ENCODE measurements at regions not wholly inside any gene's neighbourhood (a gene's known extent, or its start where the extent isn't known, plus 50 kb on each side); places are given as distances from the start of the nearest gene placed in this dataset.

- Histone ChIP-seq H3K23ac (ENCODE audit: low read depth, low read length) (no peak overlapping the region), H3K4me1 (ENCODE audit: control insufficient read depth, insufficient read depth, low read length) (no peaks in the 10 kb centered on the region), H2AK9ac (replicated peaks; ENCODE audit: low read depth, low read length, poor library complexity) (no peak overlapping the region), H2BK15ac (ENCODE audit: low read depth, low read length) (no peak overlapping the region), H3K4me3 (ENCODE audit: insufficient read depth, low read depth, low read length) (no peak overlapping the region), H3K9ac (ENCODE audit: low read depth, low read length) (no peak overlapping the region), H3K56ac (ENCODE audit: extremely low read depth, insufficient read depth, low read length) (no peak overlapping the region), H3K36me3 (ENCODE audit: control insufficient read depth, insufficient read depth, low read length) (no peaks in the 10 kb centered on the region), H4K5ac (ENCODE audit: low read depth, low read length) (no peak overlapping the region), H4K20me1 (ENCODE audit: insufficient read depth, low read length) (no peaks in the 10 kb centered on the region), H2BK120ac (ENCODE audit: low read depth, low read length) (no peak overlapping the region), H3K18ac (ENCODE audit: low read depth, low read length) (no peak overlapping the region), H3K4ac (ENCODE audit: low read depth, low read length) (no peak overlapping the region), H2AFZ (replicated peaks; ENCODE audit: low read length, poor library complexity) (no peak overlapping the region), H4K91ac (ENCODE audit: insufficient read depth, low read depth, low read length) (no peak overlapping the region), H2BK20ac (ENCODE audit: low read depth, low read length) (no peak overlapping the region), H2BK5ac (ENCODE audit: low read depth, low read length, poor library complexity, severe bottlenecking) (no peak overlapping the region), H3K4me2 (ENCODE audit: low read depth, low read length) (no peak overlapping the region), H3K79me1 (ENCODE audit: low read depth in 1 of 2, low read length in 2 of 2) (no peaks in the 10 kb centered on the region), H2AK5ac (ENCODE audit: low read depth, low read length) (no peak overlapping the region), H3K9me3 (ENCODE audit: control insufficient read depth, insufficient read depth, low read length) (no peaks in the 10 kb centered on the region), H3K14ac (replicated peaks; ENCODE audit: low read depth, low read length) (no peak overlapping the region), H3K9me1 (ENCODE audit: insufficient read depth, low read length) (no peaks in the 10 kb centered on the region), H4K8ac (ENCODE audit: low read depth in 2 of 2, low read length in 2 of 2) (no peak overlapping the region), H3K27ac (ENCODE audit: insufficient read depth, low read length) (no peak overlapping the region), H3K27me3 (ENCODE audit: control insufficient read depth, insufficient read depth, low read length) (peaks cover 4% of the 10 kb centered on the region; the same call in 1 of the 2 replicates)
- CTCF ChIA-PET, result no interaction called here
- TF ChIP-seq CEBPB (IDR thresholded peaks at IDR 0.05; ENCODE audit: low read depth, low read length) (no peak), RFX5 (IDR thresholded peaks at IDR 0.05; ENCODE audit: low read depth, low read length) (no peak), RAD21 (IDR thresholded peaks at IDR 0.05; ENCODE audit: low read length) (no peak), FOS (IDR thresholded peaks at IDR 0.05; ENCODE audit: low read depth, low read length) (no peak), NFE2L2 (IDR thresholded peaks at IDR 0.05; ENCODE audit: low read depth, low read length) (no peak), MXI1 (IDR thresholded peaks at IDR 0.05; ENCODE audit: borderline replicate concordance, low read depth, low read length) (no peak), MAFK (IDR thresholded peaks at IDR 0.05; ENCODE audit: low read depth, low read length) (no peak), CTCF (conservative IDR thresholded peaks at IDR 0.05; ENCODE audit: low read depth, low read length) (no peak), MAZ (IDR thresholded peaks at IDR 0.05; ENCODE audit: borderline replicate concordance, low read depth, low read length) (no peak), USF2 (IDR thresholded peaks at IDR 0.05; ENCODE audit: low read depth, low read length) (no peak), ELK1 (IDR thresholded peaks at IDR 0.05; ENCODE audit: borderline replicate concordance, low read depth, low read length) (no peak), SMC3 (IDR thresholded peaks at IDR 0.05; ENCODE audit: low read depth, low read length) (no peak), POLR2A (IDR thresholded peaks at IDR 0.05; ENCODE audit: low read depth, low read length) (no peak), BHLHE40 (IDR thresholded peaks at IDR 0.05; ENCODE audit: low read depth, low read length) (no peak), CHD1 (IDR thresholded peaks at IDR 0.05; ENCODE audit: low read depth, low read length) (no peak)
- in situ Hi-C loops (cut with MboI; ENCODE audit: low sequenced_read_pairs) (no loop called here), intact Hi-C loops (cut with micrococcal nuclease) (no loop called here), dilution Hi-C loops (cut with HindIII; ENCODE audit: low sequenced_read_pairs, unreplicated experiment) (no loop called here)
- DNase-seq, result no peak
- ATAC-seq (ENCODE audit: low read depth), result no peak
- no TSS peak for BruUV-seq (replicated peaks)
- POLR2A ChIA-PET (ENCODE audit: unreplicated experiment), result no interaction called here
- no CpG with 5 or more reads among the region's 5 CpGs for WGBS, 2 experiments (ENCODE audit: extremely low coverage in 2 of 2, insufficient read length in 1 of 2)
Observed at GRCh38 chr1:36732015-36732356, 249.3 kb upstream of the CSF3R start.

Measured in IMR-90 (cell line).